ENCODE measurements at regions not wholly inside any gene's neighbourhood (a gene's known extent, or its start where the extent isn't known, plus 50 kb on each side); places are given as distances from the start of the nearest gene placed in this dataset.

DNA sequence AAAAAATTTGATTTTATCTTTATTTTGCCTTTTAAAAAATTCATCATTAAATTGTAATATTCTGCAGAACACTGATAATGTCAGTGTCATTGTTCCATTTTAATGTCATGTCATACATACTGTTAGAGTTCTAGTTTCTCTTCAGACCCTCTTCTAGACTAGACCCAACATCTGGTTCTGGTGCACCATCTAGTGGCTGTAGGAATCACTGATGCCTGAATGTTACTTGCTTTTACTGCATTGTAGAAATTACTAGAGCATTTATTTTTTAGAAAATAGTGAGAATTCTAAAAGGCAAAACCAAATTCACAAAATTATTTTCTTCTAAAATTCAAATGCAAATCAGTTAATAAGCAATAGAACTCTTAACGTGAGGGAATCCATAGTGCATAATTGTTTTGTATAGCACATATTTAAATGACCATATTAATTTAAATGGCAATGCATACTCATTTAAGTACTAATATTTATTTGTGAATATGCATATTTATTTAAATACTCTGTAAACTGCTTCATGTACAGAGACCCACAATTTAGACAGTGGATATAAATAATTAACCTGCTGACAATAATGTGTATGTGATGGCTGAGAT is 425.7 kb downstream of the KLF12 start:
- peak; percentile 37 for DNase-seq (ENCODE audit: low read depth)

DNA sequence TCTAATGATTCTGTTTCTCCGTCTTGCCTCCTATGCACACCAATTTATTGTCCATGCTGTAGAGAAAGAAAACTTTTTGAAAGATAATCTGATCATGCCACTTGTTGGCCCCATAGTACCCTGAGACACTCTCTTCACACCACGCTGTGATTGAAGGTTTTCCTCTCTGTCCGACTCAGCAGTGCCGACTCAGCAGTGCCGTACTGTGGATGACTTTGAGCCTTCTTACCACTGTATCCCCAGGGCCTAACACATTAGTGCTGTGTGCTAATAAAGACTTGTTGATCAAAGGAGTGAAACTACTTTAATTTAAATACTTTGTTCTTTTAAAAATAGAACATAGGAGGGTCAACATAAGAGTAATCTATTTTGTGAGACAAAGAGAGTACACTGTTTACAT is 429.6 kb downstream of the KLF12 start:
- no peak for DNase-seq (ENCODE audit: low read depth)

DNA sequence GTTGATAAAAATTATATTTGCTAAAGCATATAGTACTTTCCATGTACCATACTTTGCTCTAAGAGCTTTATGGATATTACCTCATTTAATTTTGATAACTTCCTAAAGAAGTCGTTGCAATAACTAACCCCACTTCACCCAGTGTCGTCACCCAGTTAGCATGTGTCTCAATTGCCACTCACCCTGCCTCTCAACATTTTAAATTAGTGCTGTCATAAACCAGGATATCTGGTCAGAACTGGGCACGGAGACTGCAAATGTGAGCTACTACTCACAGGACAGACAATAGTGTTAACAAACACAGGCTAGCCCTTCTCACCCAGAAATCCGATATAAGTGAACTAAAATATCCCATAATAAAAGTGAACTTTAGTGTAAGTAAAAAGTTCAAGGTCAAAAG is 430.6 kb downstream of the KLF12 start:
- no peak for DNase-seq (ENCODE audit: low read depth)

DNA sequence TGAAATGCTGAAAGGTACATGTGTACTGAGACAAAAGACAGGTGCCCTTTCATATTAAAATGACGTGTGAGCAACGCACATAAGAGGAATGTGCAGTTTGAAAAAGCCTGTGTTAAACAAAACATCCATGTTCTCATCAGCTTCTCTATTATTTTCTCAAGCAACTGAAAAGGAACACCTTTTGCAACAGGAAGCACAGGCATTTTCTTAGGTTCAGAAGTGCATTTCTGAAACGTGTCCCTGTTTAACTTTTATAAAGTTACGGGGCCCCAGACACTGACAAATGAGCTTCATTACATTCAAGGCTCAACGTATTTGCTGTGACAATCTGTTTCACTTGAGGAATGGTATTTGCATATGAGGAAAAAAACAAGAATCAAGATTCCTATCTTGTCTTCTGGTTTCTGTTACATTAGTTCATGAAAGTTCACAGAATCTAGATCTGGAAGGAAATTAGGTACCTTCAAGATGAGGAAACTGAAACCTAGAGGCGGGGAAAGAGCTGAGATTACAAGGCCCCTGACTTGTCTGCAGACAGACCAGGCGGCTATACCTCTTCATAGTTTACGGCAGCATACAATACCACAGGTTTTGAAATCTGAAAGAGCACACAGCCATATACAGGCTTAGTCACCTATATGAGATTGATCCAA is 431.7 kb downstream of the KLF12 start:
- no peak for DNase-seq (ENCODE audit: low read depth)

- DNase-seq (ENCODE audit: low read depth) = no peak
Observed at GRCh38 chr13:73701160-73701559, 433.0 kb downstream of the KLF12 start.

DNA sequence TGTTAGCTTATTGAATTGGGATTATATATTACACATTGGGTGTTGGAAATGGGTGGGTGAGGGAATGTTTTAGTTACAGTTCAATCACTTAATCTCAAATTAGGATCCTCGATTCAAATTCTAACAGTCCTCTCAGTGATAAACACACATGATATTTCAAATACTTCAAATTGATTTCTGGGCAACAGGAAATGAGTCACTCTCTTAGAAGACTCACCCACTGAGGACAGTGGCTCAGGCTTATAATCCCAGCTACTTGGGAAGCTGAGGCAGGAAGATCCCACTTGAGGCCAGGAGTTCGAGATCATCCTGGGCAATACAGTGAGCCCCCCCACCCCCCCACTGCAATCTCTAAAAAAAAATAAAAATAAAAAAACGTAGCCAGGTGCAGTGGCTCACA is 435.3 kb downstream of the KLF12 start:
- no peak for DNase-seq (ENCODE audit: low read depth)

- DNase-seq (ENCODE audit: low read depth) = no peak
Observed at GRCh38 chr13:73697166-73697565, 437.0 kb downstream of the KLF12 start.

DNA sequence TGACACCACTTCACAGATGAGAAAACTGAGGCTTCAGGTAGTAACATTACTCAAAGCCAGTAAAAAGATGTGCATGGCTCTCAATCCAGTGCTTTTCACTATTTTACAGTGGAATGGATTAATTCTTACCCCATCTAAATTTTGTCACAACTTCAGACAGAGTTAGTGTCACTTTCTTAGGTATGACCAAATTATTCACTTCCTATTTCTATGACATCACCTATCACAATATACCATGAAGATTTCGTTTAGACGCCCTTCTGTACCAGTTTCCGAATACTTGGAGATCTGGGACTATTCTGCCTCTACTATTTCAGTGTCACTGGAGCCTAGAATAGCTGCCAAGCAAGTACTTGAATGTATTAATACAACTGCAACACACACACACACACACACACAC is 437.5 kb downstream of the KLF12 start:
- DNase-seq (ENCODE audit: low read depth) = no peak

- DNase-seq (ENCODE audit: low read depth) = no peak
Observed at GRCh38 chr13:73696271-73696670, 437.9 kb downstream of the KLF12 start.

GRCh38 chr13:73695325-73695724 is 438.9 kb downstream of the KLF12 start:
- DNase-seq (ENCODE audit: low read depth) = no peak

GRCh38 chr13:73693215-73693614 is 441.0 kb downstream of the KLF12 start:
- DNase-seq (ENCODE audit: low read depth) = no peak

DNA sequence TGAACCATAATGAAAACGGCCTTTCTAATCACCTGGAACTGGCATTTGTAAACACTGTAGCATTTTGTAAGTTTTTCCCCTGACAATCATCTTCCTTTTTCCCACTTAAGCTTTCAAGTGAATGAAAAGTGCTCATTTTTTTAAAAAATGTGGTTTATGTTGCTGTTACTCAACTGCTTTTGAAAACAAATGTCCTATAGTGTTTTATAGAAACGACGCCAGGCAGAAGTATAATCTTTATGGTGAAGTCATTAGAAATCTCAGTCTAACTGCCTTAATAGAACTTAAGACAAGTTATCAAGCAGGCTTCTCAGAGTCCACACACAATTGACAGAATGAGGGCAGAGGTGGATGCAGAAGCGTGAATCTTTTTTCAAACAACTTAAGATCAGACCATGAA is 442.3 kb downstream of the KLF12 start:
- DNase-seq (ENCODE audit: low read depth) = no peak

DNA sequence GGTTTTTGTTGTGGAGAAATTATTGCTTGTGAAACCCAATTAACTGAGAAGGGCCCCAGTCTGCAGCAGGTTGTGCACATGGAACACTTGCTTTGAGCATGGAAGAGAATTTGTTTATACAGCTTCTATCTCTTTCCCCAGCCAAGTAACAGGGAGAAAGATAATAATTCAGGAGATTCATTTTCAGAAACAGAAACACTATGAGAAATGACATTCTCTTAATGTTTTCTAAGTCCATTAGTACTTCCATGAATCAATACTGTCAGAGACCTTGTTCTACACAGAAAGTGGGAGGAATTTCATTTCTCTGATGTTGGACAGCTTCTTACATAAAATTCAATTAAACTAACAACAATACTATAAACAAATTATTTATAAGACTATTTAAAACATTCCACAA is 446.3 kb downstream of the KLF12 start:
- no peak for DNase-seq (ENCODE audit: low read depth)

- no peak for DNase-seq (ENCODE audit: low read depth)
Observed at GRCh38 chr13:73687087-73687486, 447.1 kb downstream of the KLF12 start.

- DNase-seq (ENCODE audit: low read depth) = no peak
Observed at GRCh38 chr13:73684750-73685149, 449.5 kb downstream of the KLF12 start.

DNA sequence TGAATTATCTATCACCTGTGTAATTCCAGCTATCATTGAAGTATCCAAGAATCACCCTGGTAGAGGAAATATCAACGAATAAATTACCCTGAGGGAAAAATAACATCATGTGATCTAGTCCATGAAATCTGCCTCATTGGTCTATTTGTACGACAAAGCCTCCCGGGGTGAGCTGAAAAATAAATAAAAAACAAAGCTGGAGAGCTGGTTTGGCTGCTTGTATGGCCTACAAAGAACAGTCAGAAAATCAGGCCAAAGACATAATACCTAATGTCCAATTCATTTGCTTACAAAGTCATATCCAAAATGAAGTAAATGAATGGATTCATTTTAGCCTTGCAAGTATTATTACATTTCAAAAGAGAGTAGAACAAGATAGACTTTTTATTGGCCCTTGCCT is 449.9 kb downstream of the KLF12 start:
- DNase-seq (ENCODE audit: low read depth) = no peak

DNA sequence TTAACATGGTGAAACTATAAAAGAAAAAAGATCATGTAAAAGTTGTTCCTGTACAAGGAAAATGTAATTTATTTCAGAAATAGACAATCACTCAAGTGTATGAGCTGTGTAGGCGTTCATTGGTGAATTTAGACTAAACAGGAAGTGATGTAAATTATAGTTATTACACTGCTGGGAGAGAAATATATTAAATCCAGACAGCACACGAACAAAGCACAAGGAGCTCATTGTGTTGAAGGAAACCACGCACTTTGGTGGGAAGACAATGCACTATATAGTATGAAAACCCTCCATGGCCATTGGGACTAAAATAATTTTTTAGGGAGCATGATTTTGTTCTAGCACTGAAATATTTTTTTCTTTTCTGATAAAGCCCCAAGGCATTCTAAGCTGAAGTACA is 450.5 kb downstream of the KLF12 start:
- no peak for DNase-seq (ENCODE audit: low read depth)

DNA sequence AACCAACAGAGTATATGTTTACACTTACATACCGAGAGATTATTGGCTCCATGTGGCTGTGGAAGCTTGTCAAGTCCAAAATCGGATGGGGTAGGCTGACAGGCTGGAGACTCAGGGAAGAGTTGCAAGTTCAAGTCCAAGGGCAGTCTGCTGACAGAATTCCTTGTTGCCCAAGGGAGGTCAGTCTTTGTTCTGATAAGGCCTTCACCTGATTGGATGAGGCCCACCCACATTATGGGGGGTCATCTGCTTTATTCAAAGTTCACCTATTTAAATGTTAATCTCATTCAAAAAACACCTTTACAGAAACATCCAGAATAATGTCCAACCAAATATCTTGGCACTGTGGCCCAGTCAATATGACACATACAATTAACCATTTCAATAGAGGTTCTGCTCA is 452.4 kb downstream of the KLF12 start:
- DNase-seq (ENCODE audit: low read depth) = no peak

DNA sequence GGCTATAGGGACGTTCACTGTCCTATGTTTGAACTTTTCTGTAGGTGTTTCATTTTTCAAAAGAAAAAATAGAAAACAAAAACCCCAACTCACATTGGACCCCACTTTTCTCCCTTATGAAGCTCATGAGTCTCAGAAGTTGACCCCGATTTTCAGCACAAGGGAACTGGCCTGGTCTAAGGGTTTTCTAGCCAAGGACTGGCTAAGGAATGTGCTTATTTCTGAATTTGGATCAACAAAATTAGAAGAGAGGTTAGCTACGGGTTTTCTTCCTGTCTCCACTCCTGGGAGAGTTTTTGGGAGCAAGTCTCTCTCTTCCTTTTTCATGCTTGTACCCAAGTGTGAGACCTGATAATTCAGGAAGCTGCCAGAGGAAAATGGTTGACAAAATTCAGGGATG is 453.2 kb downstream of the KLF12 start:
- no peak for DNase-seq (ENCODE audit: low read depth)

DNA sequence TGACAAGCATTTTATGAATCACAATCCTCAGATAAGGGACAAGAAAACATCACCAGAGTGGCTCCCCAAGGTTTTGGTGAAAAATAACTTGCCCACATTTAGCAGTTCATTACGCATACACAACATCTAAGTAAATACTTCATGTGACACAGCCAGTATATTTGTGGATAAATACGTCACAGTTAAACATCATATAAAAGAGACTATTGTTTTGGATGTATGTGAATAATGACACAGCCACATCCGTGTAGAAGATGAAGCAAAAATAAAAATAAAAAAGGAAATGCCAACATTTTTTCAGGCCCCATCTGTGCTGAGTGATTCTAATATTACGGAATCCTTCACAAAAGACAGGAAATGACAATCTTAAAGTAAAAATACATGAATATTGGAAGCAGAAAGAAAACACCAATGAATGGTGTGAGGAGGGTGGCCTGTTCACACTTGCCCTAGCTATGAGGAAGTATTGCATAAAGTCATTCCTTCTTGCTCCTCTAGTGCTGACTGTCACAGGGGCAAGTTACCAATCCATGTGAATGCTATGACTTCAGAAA is 457.1 kb downstream of the KLF12 start:
- no peak for DNase-seq (ENCODE audit: low read depth)

GRCh38 chr13:73676550-73677047 is 457.6 kb downstream of the KLF12 start:
- no peak for DNase-seq (ENCODE audit: low read depth)

- no peak for DNase-seq (ENCODE audit: low read depth)
Observed at GRCh38 chr13:73675821-73676220, 458.4 kb downstream of the KLF12 start.

DNA sequence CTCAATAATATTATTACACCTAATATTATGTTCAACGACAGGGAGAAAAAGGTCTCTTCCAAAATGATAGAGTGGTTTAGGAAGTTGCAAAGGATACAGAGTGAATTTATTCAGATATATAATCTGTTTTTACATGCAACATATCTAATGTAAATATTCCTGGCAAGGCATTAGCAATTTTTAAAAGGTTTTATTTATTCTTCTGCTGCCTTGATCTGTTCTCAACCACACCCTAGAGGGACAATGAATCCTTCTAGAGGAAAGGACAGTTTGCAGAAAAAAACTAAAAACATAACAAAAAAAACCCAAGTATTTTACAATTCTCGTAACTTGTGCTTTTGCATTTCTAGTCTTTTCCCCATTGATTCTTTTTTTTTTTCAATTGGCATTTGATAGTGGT is 459.6 kb downstream of the KLF12 start:
- no peak for DNase-seq (ENCODE audit: low read depth)

DNA sequence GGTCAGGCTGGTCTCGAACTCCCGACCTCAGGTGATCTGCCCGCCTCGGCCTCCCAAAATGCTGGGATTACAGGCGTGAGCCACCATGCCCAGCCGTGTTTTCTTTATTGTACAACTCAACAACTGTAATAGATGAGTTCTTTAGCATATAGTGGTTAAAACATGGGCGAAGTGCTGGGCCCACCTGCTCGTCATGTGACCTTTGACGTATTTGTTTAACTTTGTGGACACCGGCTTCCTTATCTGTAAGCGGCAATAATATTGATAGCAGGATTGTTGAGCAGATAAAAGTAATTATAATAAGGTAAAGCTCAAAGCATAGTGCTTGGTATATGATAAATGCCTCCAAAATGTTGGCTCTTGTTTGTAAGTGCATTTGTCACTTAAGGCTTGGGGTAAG is 460.3 kb downstream of the KLF12 start:
- no peak for DNase-seq (ENCODE audit: low read depth)
